ENCODE measurements at regions not wholly inside any gene's neighbourhood (a gene's known extent, or its start where the extent isn't known, plus 50 kb on each side); places are given as distances from the start of the nearest gene placed in this dataset.

DNA sequence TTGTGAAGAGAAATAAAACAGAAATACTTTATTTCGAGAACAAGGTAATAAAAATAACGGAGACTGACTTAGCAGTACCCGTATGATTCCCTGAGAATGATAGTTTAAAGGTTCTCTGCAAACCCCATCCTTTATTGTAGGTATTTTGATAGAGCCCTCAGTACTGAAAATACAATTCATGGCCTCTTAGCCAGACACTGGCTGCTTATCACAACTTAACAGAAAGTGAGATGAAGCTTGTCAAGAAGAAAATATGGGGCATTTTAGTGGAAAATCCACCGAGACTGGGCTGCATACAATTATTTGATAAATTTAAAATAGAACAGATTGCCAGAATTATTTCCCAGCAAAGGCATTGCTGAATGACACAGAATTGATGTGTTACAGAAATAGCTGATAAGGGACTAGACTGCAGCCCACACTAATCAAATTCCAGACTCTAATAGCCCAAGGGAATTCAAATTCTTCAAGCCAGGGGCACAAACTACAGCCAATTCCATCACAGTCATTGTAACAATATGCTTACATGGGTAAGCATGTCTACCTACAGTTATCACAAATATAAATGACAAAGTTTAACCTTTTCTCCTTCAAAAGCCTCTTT, 521.9 kb downstream of the PLOD2 start:
- Histone ChIP-seq H3K27me3 (ENCODE audit: control insufficient read depth, extremely low read depth, insufficient read depth, low read length) (no peaks in the 10 kb centered on the region), H4K20me1 (ENCODE audit: control insufficient read depth, extremely low read depth, insufficient read depth, low read length) (no peaks in the 10 kb centered on the region), H3K4me1 (ENCODE audit: control insufficient read depth, extremely low read depth, insufficient read depth, low read length) (no peaks in the 10 kb centered on the region), H3K36me3 (ENCODE audit: control insufficient read depth in 2 of 2, extremely low read depth in 1 of 2, insufficient read depth in 2 of 2, low read length in 2 of 2) (no peaks in the 10 kb centered on the region), H2AFZ (ENCODE audit: control insufficient read depth, low read length) (no peak overlapping the region), H3K79me2 (ENCODE audit: control insufficient read depth, insufficient read depth, low read length) (no peaks in the 10 kb centered on the region), H3K4me2 (ENCODE audit: control insufficient read depth, extremely low read depth, insufficient read depth, low read depth, low read length) (no peak overlapping the region), H3K9me3 (ENCODE audit: control insufficient read depth, low read depth, low read length) (no peaks in the 10 kb centered on the region), H3K9ac (ENCODE audit: control insufficient read depth, extremely low read depth, insufficient read depth, low read length) (no peak overlapping the region), H3K4me3 (ENCODE audit: control insufficient read depth in 2 of 3, extremely low read depth in 1 of 3, insufficient read depth in 2 of 3, low read depth in 1 of 3, low read length in 3 of 3) (no peak overlapping the region), H3K27ac (ENCODE audit: control insufficient read depth, insufficient read depth, low read length) (no peak overlapping the region), H3K9me1 (ENCODE audit: control insufficient read depth, extremely low read depth, insufficient read depth, low read length) (no peaks in the 10 kb centered on the region)
- dilution Hi-C loops (cut with MboI; ENCODE audit: extremely low pct_ligation_motif_present, low sequenced_read_pairs): no loop called here
- TF ChIP-seq, protein P1, sequence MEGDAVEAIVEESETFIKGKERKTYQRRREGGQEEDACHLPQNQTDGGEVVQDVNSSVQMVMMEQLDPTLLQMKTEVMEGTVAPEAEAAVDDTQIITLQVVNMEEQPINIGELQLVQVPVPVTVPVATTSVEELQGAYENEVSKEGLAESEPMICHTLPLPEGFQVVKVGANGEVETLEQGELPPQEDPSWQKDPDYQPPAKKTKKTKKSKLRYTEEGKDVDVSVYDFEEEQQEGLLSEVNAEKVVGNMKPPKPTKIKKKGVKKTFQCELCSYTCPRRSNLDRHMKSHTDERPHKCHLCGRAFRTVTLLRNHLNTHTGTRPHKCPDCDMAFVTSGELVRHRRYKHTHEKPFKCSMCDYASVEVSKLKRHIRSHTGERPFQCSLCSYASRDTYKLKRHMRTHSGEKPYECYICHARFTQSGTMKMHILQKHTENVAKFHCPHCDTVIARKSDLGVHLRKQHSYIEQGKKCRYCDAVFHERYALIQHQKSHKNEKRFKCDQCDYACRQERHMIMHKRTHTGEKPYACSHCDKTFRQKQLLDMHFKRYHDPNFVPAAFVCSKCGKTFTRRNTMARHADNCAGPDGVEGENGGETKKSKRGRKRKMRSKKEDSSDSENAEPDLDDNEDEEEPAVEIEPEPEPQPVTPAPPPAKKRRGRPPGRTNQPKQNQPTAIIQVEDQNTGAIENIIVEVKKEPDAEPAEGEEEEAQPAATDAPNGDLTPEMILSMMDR (optimal IDR thresholded peaks at IDR 0.05 in 1 of 3, IDR thresholded peaks at IDR 0.05 in 1 of 3, conservative IDR thresholded peaks at IDR 0.05 in 1 of 3; ENCODE audit: extremely low read depth in 1 of 3, insufficient read depth in 2 of 3, low read length in 3 of 3): no peak
- TF ChIP-seq EZH2 (IDR thresholded peaks at IDR 0.05; ENCODE audit: low read length): no peak
- DNase-seq (ENCODE audit: low read depth, low spot score): no peak
- FAIRE-seq: no peak

DNA sequence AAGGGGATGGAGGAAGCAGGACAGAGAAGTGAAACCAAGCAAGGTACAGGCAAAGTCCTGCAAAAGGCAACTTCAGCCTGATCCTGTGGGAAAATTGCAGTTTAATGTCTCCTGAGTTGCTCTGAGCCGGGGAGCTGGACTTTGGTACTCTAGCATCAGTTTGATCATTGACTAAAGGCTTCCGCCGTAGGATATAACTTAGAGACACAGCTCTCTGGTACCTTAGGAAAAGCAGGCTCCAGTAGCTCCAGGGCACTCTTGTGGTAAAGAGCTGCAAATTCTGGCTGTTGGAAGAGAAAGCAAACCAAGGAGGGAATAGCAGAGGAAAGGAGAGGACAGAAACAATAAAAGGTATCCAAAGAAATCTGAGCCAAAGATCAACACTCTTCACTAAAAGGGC, 521.1 kb downstream of the PLOD2 start:
- no peak overlapping the region for H2AFZ ChIP-seq (ENCODE audit: control insufficient read depth, low read length)
- H3K9ac ChIP-seq (ENCODE audit: control insufficient read depth, extremely low read depth, insufficient read depth, low read length): no peak overlapping the region
- H3K4me3 ChIP-seq (ENCODE audit: control insufficient read depth in 2 of 3, extremely low read depth in 1 of 3, insufficient read depth in 2 of 3, low read depth in 1 of 3, low read length in 3 of 3): no peak overlapping the region
- no peaks in the 10 kb centered on the region for H3K79me2 ChIP-seq (ENCODE audit: control insufficient read depth, insufficient read depth, low read length)
- H3K4me1 ChIP-seq (ENCODE audit: control insufficient read depth, extremely low read depth, insufficient read depth, low read length): no peaks in the 10 kb centered on the region
- dilution Hi-C loops (cut with MboI; ENCODE audit: extremely low pct_ligation_motif_present, low sequenced_read_pairs): no loop called here
- no peak overlapping the region for H3K4me2 ChIP-seq (ENCODE audit: control insufficient read depth, extremely low read depth, insufficient read depth, low read depth, low read length)
- no peaks in the 10 kb centered on the region for H3K36me3 ChIP-seq (ENCODE audit: control insufficient read depth in 2 of 2, extremely low read depth in 1 of 2, insufficient read depth in 2 of 2, low read length in 2 of 2)
- no peak for TF ChIP-seq EZH2 (IDR thresholded peaks at IDR 0.05; ENCODE audit: low read length)
- TF ChIP-seq, protein P1 (optimal IDR thresholded peaks at IDR 0.05 in 1 of 3, IDR thresholded peaks at IDR 0.05 in 1 of 3, conservative IDR thresholded peaks at IDR 0.05 in 1 of 3; ENCODE audit: extremely low read depth in 1 of 3, insufficient read depth in 2 of 3, low read length in 3 of 3): no peak
- no peak for FAIRE-seq
- H3K9me3 ChIP-seq (ENCODE audit: control insufficient read depth, low read depth, low read length): no peaks in the 10 kb centered on the region
- H4K20me1 ChIP-seq (ENCODE audit: control insufficient read depth, extremely low read depth, insufficient read depth, low read length): no peaks in the 10 kb centered on the region
- no peak for DNase-seq (ENCODE audit: low read depth, low spot score)
- H3K9me1 ChIP-seq (ENCODE audit: control insufficient read depth, extremely low read depth, insufficient read depth, low read length): no peaks in the 10 kb centered on the region
- H3K27me3 ChIP-seq (ENCODE audit: control insufficient read depth, extremely low read depth, insufficient read depth, low read length): no peaks in the 10 kb centered on the region
- H3K27ac ChIP-seq (ENCODE audit: control insufficient read depth, insufficient read depth, low read length): no peak overlapping the region
